ENCODE measurements at regions not wholly inside any gene's neighbourhood (a gene's known extent, or its start where the extent isn't known, plus 50 kb on each side); places are given as distances from the start of the nearest gene placed in this dataset.

GRCh38 chr13:89694451-89694850 lies 1653.0 kb upstream of the MIR17HG start:
- no peak for TF ChIP-seq CTCF (IDR thresholded peaks at IDR 0.05)
- no peak for TF ChIP-seq POLR2AphosphoS5 (IDR thresholded peaks at IDR 0.05; ENCODE audit: insufficient read depth in 1 of 2, low read depth in 1 of 2)
- TF ChIP-seq POLR2A (IDR thresholded peaks at IDR 0.05), result no peak

All from vagina (tissue), 2 donors.